HL-60 (cell line): ENCODE measurements at regions not wholly inside any gene's neighbourhood (a gene's known extent, or its start where the extent isn't known, plus 50 kb on each side); places are given as distances from the start of the nearest gene placed in this dataset.
"Not testable (repeated sequence)": the region's sequence is repeated elsewhere in the genome, so short reads cannot be mapped to it uniquely, and the experiment has no call there.

Experiments
- CTCF ChIP-seq: IDR thresholded peaks from one replicate; pipeline ENCODE4 v1.5.1; 2011; ENCODE audit warnings: low read length, control low read depth, inconsistent platforms; ENCODE audit not compliant: insufficient read depth
- GABPA ChIP-seq: IDR thresholded peaks from 2 replicates; pipeline ENCODE4 v1.6.1; 2012; ENCODE audit warnings: low read depth
- REST ChIP-seq: IDR thresholded peaks from 2 replicates; pipeline ENCODE4 v1.6.1; 2012; ENCODE audit warnings: low read depth; ENCODE audit not compliant: insufficient replicate concordance

GRCh38 chr7:79915346-79915745 lies 219.3 kb upstream of the GNAI1 start:
- TF ChIP-seq CTCF, REST, GABPA: not testable (repeated sequence)
